Cardiac fibroblast (primary cell): ENCODE measurements at regions not wholly inside any gene's neighbourhood (a gene's known extent, or its start where the extent isn't known, plus 50 kb on each side); places are given as distances from the start of the nearest gene placed in this dataset.

ENCODE experiments used
- DNase-seq, 2 donors: peaks; one replicate each; pipeline versions ENCODE4 v3.0.0 to v3.0.0-alpha.2; 2010; ENCODE audit warnings: low read depth in 2 of 2
- H3K4me3 ChIP-seq, 2 donors: replicated peaks in 1 of 2; 1 replicate in 1 of 2; 2 replicates in 1 of 2; pipeline ENCODE4 v1.5.1; 2011; ENCODE audit warnings: low read depth in 2 of 2, low read length in 2 of 2, mild to moderate bottlenecking in 2 of 2, moderate library complexity in 1 of 2
- CTCF ChIP-seq: IDR thresholded peaks from one replicate; pipeline ENCODE4 v1.5.1; 2011; ENCODE audit warnings: low read depth, mild to moderate bottlenecking, low read length, inconsistent platforms

GRCh38 chr4:151950993-151951670, 190.3 kb upstream of the GATB start:
- no peak overlapping the region for H3K4me3 ChIP-seq
- DNase-seq, result no peak
- no peak for TF ChIP-seq CTCF

DNA sequence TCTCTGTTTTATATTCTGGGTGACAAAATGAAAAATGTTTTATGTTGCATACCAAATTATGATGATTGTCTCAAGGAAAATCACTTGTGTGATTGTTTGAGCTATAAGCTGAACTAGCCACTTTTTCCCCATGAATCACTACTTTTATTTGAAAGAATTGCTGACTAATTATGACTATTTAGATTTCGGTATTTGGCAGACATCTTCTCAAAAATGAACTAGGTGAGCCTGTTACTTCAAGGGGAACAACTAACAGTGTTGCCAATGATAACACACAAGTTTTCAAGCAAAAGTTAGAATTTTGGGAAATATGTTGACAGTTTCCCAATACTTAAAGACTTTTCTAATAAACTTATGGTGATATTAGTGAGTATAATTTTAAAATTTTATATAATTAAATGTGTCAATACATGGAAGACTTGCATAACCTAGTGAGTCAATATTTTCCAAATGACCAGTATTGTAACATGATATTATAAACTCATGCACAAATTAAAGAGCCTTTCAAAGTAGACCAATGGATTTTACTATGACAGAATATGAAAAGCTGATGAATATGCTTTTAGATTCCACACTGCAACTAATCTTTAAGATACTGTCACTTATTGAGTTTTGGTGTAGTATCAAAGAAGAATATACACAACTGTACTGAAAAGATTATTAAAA, 187.7 kb upstream of the GATB start:
- H3K4me3 ChIP-seq, result no peak overlapping the region
- peak in 1 of 2 donors; percentile 81 for DNase-seq
- no peak for TF ChIP-seq CTCF

DNA sequence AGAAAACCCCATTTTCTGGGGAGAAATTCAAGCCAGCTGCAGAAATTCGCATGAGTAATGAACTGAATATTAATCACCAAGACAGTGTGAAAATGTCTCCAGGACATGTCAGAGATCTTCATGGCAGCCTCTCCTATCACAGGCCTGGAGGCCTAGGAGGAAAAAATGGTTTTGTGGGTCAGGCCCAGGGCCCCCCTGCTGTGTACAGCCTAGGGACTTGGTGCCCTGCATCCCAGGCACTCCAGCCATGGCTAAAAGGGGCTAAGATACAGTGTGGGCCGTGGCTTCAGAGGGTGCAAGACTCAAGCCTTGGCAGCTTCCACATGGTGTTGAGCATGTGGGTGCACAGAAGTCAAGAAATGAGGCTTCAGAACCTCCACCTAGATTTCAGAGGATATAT, 185.9 kb upstream of the GATB start:
- no peak for DNase-seq
- no peak for TF ChIP-seq CTCF
- no peak overlapping the region for H3K4me3 ChIP-seq

- DNase-seq, result no peak
- TF ChIP-seq CTCF, result no peak
- no peak overlapping the region for H3K4me3 ChIP-seq
Measured at GRCh38 chr4:151942971-151943370, 182.2 kb upstream of the GATB start.

GRCh38 chr4:151940926-151941617, 180.3 kb upstream of the GATB start:
- DNase-seq, result no peak
- H3K4me3 ChIP-seq, result no peak overlapping the region
- no peak for TF ChIP-seq CTCF

DNA sequence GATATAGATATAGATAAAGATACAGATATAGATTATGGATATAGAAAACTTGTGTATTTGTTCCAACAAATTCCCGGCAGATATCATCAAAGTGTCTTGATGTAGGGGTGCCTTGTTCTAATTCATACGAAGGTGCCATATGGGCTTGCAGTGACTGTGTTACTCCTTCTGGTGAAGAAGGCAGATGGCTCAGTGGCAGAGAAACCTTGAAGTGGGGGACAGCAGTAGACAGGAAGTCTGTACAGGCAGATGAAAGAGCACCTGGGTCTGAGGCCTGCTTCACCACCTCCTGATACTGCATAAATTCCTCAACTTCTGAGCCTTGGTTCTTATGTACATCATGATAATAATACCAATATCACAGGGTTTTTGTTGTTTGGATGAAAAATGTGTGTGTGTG, 179.5 kb upstream of the GATB start:
- TF ChIP-seq CTCF, result no peak
- no peak for DNase-seq
- no peak overlapping the region for H3K4me3 ChIP-seq
